C1 segment of cervical spinal cord (tissue), 14 donors: ENCODE measurements at regions not wholly inside any gene's neighbourhood (a gene's known extent, or its start where the extent isn't known, plus 50 kb on each side); places are given as distances from the start of the nearest gene placed in this dataset.

Experiments used
- DNase-seq, 14 donors: peaks; one replicate each; lab custom pipeline; 2025; lab: John Stamatoyannopoulos, UW

GRCh38 chr2:176502619-176503018, 233.4 kb downstream of the MTX2 start:
- no peak for DNase-seq

- no peak for DNase-seq
Measured at GRCh38 chr2:176503776-176504175, 234.5 kb downstream of the MTX2 start.

- DNase-seq: no peak
Measured at GRCh38 chr2:176504440-176504839, 235.2 kb downstream of the MTX2 start.

- no peak for DNase-seq
Measured at GRCh38 chr2:176507786-176508185, 238.5 kb downstream of the MTX2 start.

- no peak for DNase-seq
Measured at GRCh38 chr2:176508374-176508773, 239.1 kb downstream of the MTX2 start.

- DNase-seq: no peak
Measured at GRCh38 chr2:176508984-176509740, 239.9 kb downstream of the MTX2 start.

- no peak for DNase-seq
Measured at GRCh38 chr2:176514276-176514675, 245.0 kb downstream of the MTX2 start.

- no peak for DNase-seq
Measured at GRCh38 chr2:176514805-176515500, 245.7 kb downstream of the MTX2 start.

GRCh38 chr2:176516051-176516602, 246.9 kb downstream of the MTX2 start:
- no peak for DNase-seq

GRCh38 chr2:176518823-176519222, 249.6 kb downstream of the MTX2 start:
- no peak for DNase-seq

GRCh38 chr2:176521878-176522670, 252.8 kb downstream of the MTX2 start:
- no peak for DNase-seq

- DNase-seq: no peak
Measured at GRCh38 chr2:176525086-176525485, 255.8 kb downstream of the MTX2 start.

GRCh38 chr2:176526995-176527901, 258.0 kb downstream of the MTX2 start:
- DNase-seq: no peak

- DNase-seq: no peak
Measured at GRCh38 chr2:176531608-176532007, 262.4 kb downstream of the MTX2 start.

GRCh38 chr2:176533505-176534193, 264.4 kb downstream of the MTX2 start:
- no peak for DNase-seq

- no peak for DNase-seq
Measured at GRCh38 chr2:176534798-176535466, 265.7 kb downstream of the MTX2 start.

GRCh38 chr2:176535467-176536113, 266.3 kb downstream of the MTX2 start:
- DNase-seq: no peak

GRCh38 chr2:176536439-176537133, 267.3 kb downstream of the MTX2 start:
- DNase-seq: no peak

- no peak for DNase-seq
Measured at GRCh38 chr2:176537932-176538331, 268.7 kb downstream of the MTX2 start.
